Calu3 (cell line): ENCODE measurements at regions not wholly inside any gene's neighbourhood (a gene's known extent, or its start where the extent isn't known, plus 50 kb on each side); places are given as distances from the start of the nearest gene placed in this dataset.

Experiments
- BruUV-seq: library from RNA; stranded (reverse); fragments of 400-500 nt; replicated peaks from 2 replicates; lab custom pipeline; 2021; lab: Mats Ljungman, UMichigan
- CTCF ChIA-PET: fragments of 300-600 bp; sonication (Branson Sonifier 250); formaldehyde crosslinking; loops from one replicate; lab custom pipeline; 2022; ENCODE audit warnings: antibody characterized with exemption; lab: Charles Lee
- DNase-seq: peaks from one replicate; pipeline ENCODE4 v3.0.0; 2022
- H3K27ac Mint-ChIP-seq: one replicate; pipeline ENCODE4 v1.8.0; 2022; ENCODE audit warnings: mixed read lengths; ENCODE audit not compliant: unreplicated experiment
- H3K27me3 Mint-ChIP-seq: one replicate; pipeline ENCODE4 v1.8.0; 2022; ENCODE audit warnings: mixed read lengths; ENCODE audit not compliant: unreplicated experiment
- H3K36me3 Mint-ChIP-seq: one replicate; pipeline ENCODE4 v1.8.0; 2022; ENCODE audit warnings: mild to moderate bottlenecking, moderate library complexity, mixed read lengths; ENCODE audit not compliant: insufficient read depth, unreplicated experiment
- H3K4me1 Mint-ChIP-seq: one replicate; pipeline ENCODE4 v1.8.0; 2022; ENCODE audit warnings: mild to moderate bottlenecking, low read depth, mixed read lengths; ENCODE audit not compliant: unreplicated experiment
- H3K4me3 Mint-ChIP-seq: one replicate; pipeline ENCODE4 v1.8.0; 2022; ENCODE audit warnings: mild to moderate bottlenecking, low read depth, moderate library complexity, mixed read lengths; ENCODE audit not compliant: unreplicated experiment
- H3K9me3 Mint-ChIP-seq: one replicate; pipeline ENCODE4 v1.8.0; 2022; ENCODE audit warnings: low read depth, mixed read lengths; ENCODE audit not compliant: unreplicated experiment
- CTCF ChIP-seq: fragments of 200-600 bp; IDR thresholded peaks from one replicate; pipeline ENCODE4 v1.8.0; 2022; ENCODE audit warnings: antibody characterized with exemption; ENCODE audit not compliant: unreplicated experiment
- intact Hi-C: fragments of 100-400 bp; cut with micrococcal nuclease; formaldehyde crosslinking; loops from one replicate; pipeline ENCODE4 v1.10.0; 2022; ENCODE audit not compliant: unreplicated experiment

GRCh38 chr1:219751870-219752507 lies 139.1 kb upstream of the ZC3H11B start:
- no TSS peak for BruUV-seq
- no peak overlapping the region for H3K4me3 Mint-ChIP-seq

GRCh38 chr1:219749370-219749769 lies 136.5 kb upstream of the ZC3H11B start:
- H3K4me1 Mint-ChIP-seq, result peaks cover 13% of the 10 kb centered on the region
- no TSS peak for BruUV-seq
- no peaks in the 10 kb centered on the region for H3K36me3 Mint-ChIP-seq
- intact Hi-C loops, result no loop called here
- no peak overlapping the region for H3K4me3 Mint-ChIP-seq
- H3K27me3 Mint-ChIP-seq, result no peaks in the 10 kb centered on the region
- no peak for TF ChIP-seq CTCF
- CTCF ChIA-PET, result no interaction called here
- H3K27ac Mint-ChIP-seq, result no peak overlapping the region
- DNase-seq, result no peak
- no peaks in the 10 kb centered on the region for H3K9me3 Mint-ChIP-seq

More at GRCh38 chr1:219751870-219752507, 139.1 kb upstream of the ZC3H11B start:
- DNase-seq, result no peak
- peaks cover 13% of the 10 kb centered on the region for H3K4me1 Mint-ChIP-seq
- CTCF ChIA-PET, result interaction anchor here (0.7 kb wide), 1 partner anchor 26 kb away, joined by 3 read pairs; no protein-coding TSS in a partner anchor
- peak overlapping the region; percentile 13 for H3K27ac Mint-ChIP-seq
- TF ChIP-seq CTCF, result no peak
- intact Hi-C loops, result no loop called here
- H3K27me3 Mint-ChIP-seq, result no peaks in the 10 kb centered on the region
- H3K9me3 Mint-ChIP-seq, result no peaks in the 10 kb centered on the region
- H3K36me3 Mint-ChIP-seq, result no peaks in the 10 kb centered on the region

- H3K27me3 Mint-ChIP-seq, result no peaks in the 10 kb centered on the region
- BruUV-seq, result no TSS peak
- DNase-seq, result no peak
- intact Hi-C loops, result no loop called here
- no peak overlapping the region for H3K4me3 Mint-ChIP-seq
- no peaks in the 10 kb centered on the region for H3K9me3 Mint-ChIP-seq
- H3K36me3 Mint-ChIP-seq, result no peaks in the 10 kb centered on the region
- no peak overlapping the region for H3K27ac Mint-ChIP-seq
- H3K4me1 Mint-ChIP-seq, result peaks cover 2% of the 10 kb centered on the region
- TF ChIP-seq CTCF, result no peak
- CTCF ChIA-PET, result no interaction called here
Observed at GRCh38 chr1:219746141-219746540, 133.2 kb upstream of the ZC3H11B start.

GRCh38 chr1:219744652-219745469 lies 132.0 kb upstream of the ZC3H11B start:
- Mint-ChIP-seq H3K4me3 (no peak overlapping the region), H3K4me1 (no peaks in the 10 kb centered on the region), H3K27me3 (no peaks in the 10 kb centered on the region), H3K27ac (no peak overlapping the region), H3K36me3 (no peaks in the 10 kb centered on the region), H3K9me3 (no peaks in the 10 kb centered on the region)
- intact Hi-C loops, result no loop called here
- no peak for TF ChIP-seq CTCF
- CTCF ChIA-PET, result no interaction called here
- DNase-seq, result no peak
- BruUV-seq, result no TSS peak
